ENCODE measurements at regions not wholly inside any gene's neighbourhood (a gene's known extent, or its start where the extent isn't known, plus 50 kb on each side); places are given as distances from the start of the nearest gene placed in this dataset.

DNA sequence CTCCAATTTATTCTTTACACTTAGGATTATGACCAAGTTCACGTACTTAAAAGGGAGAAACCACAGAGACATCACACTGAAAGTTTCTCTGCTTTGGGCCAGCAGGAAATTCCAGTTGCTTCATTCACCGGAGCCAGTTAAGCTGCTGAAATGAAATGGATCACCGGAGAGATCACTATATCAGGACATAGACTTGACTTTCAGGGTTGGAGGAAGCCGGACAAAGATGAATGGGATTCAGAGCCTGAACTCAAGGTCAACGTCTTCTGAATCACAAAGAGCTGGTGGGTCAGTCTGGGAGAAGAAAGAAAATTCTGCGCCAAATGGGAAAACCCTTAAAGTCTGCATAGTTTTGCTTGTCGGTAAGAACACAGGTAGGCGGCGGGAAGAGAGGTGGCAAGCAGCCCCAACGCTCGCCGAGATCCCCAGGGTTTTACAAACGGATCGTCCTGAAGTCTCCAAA is 81.9 kb upstream of the CCDC28A start:
- 76% methylated on average over 14 of the region's 14 CpGs for WGBS (ENCODE audit: insufficient coverage)
- Histone ChIP-seq H3K4me1 (ENCODE audit: control insufficient read depth, insufficient read depth, low read length) (peaks cover 9% of the 10 kb centered on the region), H3K4me3 (ENCODE audit: low read length) (no peak overlapping the region), H3K36me3 (ENCODE audit: control insufficient read depth, insufficient read depth, low read length) (no peaks in the 10 kb centered on the region), H3K27ac (ENCODE audit: low read length) (no peak overlapping the region), H3K27me3 (ENCODE audit: control insufficient read depth, insufficient read depth, low read length) (peaks cover 11% of the 10 kb centered on the region), H3K9me3 (ENCODE audit: control insufficient read depth, insufficient read depth, low read length) (no peaks in the 10 kb centered on the region)
- H3K4me3 Mint-ChIP-seq: peak overlapping the region; percentile 86
- no peaks in the 10 kb centered on the region for H3K9me3 Mint-ChIP-seq
- intact Hi-C loops (cut with micrococcal nuclease): loop anchor here (2.0 kb wide), 1 partner anchor 75 kb away; no protein-coding TSS in a partner anchor
- H3K4me1 Mint-ChIP-seq: peaks cover 7 to 11% of the 10 kb centered on the region in 2 donors
- peaks cover 10% of the 10 kb centered on the region in 2 donors for H3K27me3 Mint-ChIP-seq (ENCODE audit: low read depth in 2 of 2)
- no peak for ATAC-seq
- H3K36me3 Mint-ChIP-seq: no peaks in the 10 kb centered on the region
- H3K27ac Mint-ChIP-seq: peak overlapping the region in 1 of 2 donors; percentile 17
- TF ChIP-seq, protein P1, sequence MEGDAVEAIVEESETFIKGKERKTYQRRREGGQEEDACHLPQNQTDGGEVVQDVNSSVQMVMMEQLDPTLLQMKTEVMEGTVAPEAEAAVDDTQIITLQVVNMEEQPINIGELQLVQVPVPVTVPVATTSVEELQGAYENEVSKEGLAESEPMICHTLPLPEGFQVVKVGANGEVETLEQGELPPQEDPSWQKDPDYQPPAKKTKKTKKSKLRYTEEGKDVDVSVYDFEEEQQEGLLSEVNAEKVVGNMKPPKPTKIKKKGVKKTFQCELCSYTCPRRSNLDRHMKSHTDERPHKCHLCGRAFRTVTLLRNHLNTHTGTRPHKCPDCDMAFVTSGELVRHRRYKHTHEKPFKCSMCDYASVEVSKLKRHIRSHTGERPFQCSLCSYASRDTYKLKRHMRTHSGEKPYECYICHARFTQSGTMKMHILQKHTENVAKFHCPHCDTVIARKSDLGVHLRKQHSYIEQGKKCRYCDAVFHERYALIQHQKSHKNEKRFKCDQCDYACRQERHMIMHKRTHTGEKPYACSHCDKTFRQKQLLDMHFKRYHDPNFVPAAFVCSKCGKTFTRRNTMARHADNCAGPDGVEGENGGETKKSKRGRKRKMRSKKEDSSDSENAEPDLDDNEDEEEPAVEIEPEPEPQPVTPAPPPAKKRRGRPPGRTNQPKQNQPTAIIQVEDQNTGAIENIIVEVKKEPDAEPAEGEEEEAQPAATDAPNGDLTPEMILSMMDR (IDR thresholded peaks at IDR 0.05): no peak
- DNase-seq: no peak

DNA sequence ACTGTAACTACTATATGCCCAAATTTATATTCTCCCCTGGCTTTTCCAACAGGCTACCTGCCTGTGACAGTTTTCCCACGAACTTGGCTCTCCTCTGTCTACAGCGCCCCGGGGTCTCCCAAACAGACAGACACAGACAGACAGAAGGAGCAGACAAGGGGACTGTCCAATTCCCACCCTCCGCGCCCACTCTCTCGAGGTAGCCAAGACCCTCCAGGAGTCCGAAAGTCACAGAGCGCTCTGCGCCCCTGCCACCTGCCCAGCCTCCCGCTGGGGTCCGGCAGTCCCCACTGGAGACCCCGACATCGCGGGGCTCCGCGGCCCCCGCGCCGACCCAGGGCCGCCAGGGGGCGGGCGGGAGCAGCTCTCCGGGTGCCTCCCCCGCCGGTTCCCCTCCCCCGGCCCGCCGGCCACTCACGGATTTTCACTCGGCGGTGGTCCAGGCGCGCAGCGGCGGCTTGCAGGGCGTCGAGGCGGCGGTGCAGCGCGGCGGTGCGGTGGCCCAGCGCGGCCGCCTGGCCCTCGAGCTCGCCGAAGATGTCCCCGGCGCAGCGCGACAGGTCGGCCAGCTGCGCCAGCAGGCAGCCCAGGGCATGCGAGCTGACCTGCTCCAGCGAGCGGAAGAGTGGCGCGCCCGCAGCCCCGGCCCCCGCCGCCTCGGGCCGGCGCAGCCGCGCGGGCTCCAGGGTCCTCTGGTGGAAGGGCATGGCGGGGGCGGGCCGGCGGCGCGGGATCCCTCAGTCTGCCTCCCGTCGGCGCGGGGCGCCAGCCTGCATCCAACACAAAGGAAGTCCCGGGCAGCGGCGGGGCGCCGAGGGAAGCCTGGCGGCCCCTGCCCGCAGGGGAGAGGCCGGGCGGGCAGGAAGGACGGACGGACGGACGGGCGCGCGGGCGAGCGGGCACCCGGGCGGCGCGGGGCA is 81.3 kb upstream of the CCDC28A start:
- Mint-ChIP-seq H3K27me3 (ENCODE audit: low read depth in 2 of 2) (peaks cover 16% of the 10 kb centered on the region in 2 donors), H3K4me1 (peaks cover 7 to 11% of the 10 kb centered on the region in 2 donors), H3K4me3 (peak overlapping the region; percentile 86), H3K36me3 (no peaks in the 10 kb centered on the region), H3K9me3 (no peaks in the 10 kb centered on the region), H3K27ac (peak overlapping the region in 1 of 2 donors; percentile 17)
- peaks cover 11% of the 10 kb centered on the region for H3K27me3 ChIP-seq (ENCODE audit: control insufficient read depth, insufficient read depth, low read length)
- no peaks in the 10 kb centered on the region for H3K9me3 ChIP-seq (ENCODE audit: control insufficient read depth, insufficient read depth, low read length)
- peak; percentile 58 to 62 for DNase-seq
- TF ChIP-seq, protein P1 (IDR thresholded peaks at IDR 0.05): peak; percentile 79
- WGBS (ENCODE audit: insufficient coverage): 1% methylated on average over 103 of the region's 103 CpGs
- intact Hi-C loops (cut with micrococcal nuclease): loop anchor here (2.0 kb wide), 1 partner anchor 74 kb away; no protein-coding TSS in a partner anchor
- no peak overlapping the region for H3K27ac ChIP-seq (ENCODE audit: low read length)
- peak; percentile 76 for ATAC-seq
- no peaks in the 10 kb centered on the region for H3K36me3 ChIP-seq (ENCODE audit: control insufficient read depth, insufficient read depth, low read length)
- H3K4me1 ChIP-seq (ENCODE audit: control insufficient read depth, insufficient read depth, low read length): peaks cover 9% of the 10 kb centered on the region
- H3K4me3 ChIP-seq (ENCODE audit: low read length): no peak overlapping the region

DNA sequence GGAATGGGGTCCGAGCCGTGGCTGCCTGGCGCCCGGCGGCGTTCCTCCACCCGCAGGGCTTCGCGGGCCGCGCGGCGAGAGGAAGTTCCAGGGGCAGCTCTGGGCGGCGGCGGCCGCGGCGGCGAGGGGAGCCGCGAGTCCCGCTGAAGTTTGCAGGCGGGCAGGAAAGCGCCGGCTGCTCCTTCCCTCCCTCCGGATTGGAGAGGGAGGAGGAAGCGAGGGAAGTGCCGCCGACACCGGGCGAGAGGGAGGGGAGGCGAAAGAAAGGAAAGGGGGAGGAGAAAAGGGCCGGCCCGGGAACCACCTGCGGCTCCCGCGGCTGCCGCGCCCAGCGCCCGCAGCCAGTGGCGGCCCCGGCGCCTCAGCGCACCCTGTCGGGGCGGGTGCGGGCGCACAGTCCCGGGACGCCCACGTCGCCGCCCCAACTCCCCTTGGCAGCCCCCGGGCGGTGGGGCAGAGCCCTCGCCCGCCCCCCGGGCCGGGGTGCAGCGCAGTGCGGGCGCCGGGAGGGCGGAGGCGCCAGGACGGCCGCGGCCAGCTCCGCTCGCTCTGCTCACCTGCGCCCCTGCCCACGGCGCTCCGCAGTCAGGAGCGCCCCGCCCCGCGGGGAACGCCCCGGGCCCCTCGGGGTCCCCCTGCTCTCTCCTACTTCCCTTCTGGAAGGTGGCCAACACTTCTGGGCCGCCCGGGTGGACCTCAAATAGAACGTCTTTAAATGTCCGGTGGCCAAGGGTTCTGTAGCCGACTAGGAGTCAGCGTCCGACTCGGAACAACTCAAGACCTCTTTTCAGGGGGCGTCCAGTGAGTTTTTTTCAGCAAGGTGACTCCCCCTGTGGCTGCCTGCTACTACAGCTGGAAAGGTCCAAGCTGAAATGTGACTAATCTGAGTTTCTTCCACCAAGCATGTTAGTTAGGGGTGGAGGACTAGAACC is 80.3 kb upstream of the CCDC28A start:
- under 1% methylated on average over 92 of the region's 92 CpGs for WGBS (ENCODE audit: insufficient coverage)
- Histone ChIP-seq H3K9me3 (ENCODE audit: control insufficient read depth, insufficient read depth, low read length) (no peaks in the 10 kb centered on the region), H3K4me3 (ENCODE audit: low read length) (peak overlapping the region; percentile 45), H3K27ac (ENCODE audit: low read length) (no peak overlapping the region), H3K27me3 (ENCODE audit: control insufficient read depth, insufficient read depth, low read length) (peaks cover 11% of the 10 kb centered on the region), H3K36me3 (ENCODE audit: control insufficient read depth, insufficient read depth, low read length) (no peaks in the 10 kb centered on the region), H3K4me1 (ENCODE audit: control insufficient read depth, insufficient read depth, low read length) (peaks cover 9% of the 10 kb centered on the region)
- H3K36me3 Mint-ChIP-seq: no peaks in the 10 kb centered on the region
- TF ChIP-seq, protein P1 (IDR thresholded peaks at IDR 0.05): no peak
- H3K4me1 Mint-ChIP-seq: peaks cover 7 to 11% of the 10 kb centered on the region in 2 donors
- DNase-seq (peak; percentile 37 to 51), ATAC-seq (peak; percentile 64 to 72 (median 69))
- intact Hi-C loops (cut with micrococcal nuclease): loop anchor here (2.0 kb wide), 1 partner anchor 74 kb away; no protein-coding TSS in a partner anchor
- H3K27ac Mint-ChIP-seq: peak overlapping the region in 1 of 2 donors; percentile 57
- H3K9me3 Mint-ChIP-seq: no peaks in the 10 kb centered on the region
- H3K4me3 Mint-ChIP-seq: peak overlapping the region; percentile 80
- peaks cover 19 to 20% of the 10 kb centered on the region in 2 donors for H3K27me3 Mint-ChIP-seq (ENCODE audit: low read depth in 2 of 2)

Data from natural killer cell (primary cell).